Type B pancreatic cell (in vitro differentiated cells): ENCODE measurements at regions not wholly inside any gene's neighbourhood (a gene's known extent, or its start where the extent isn't known, plus 50 kb on each side); places are given as distances from the start of the nearest gene placed in this dataset.

Experiments used
- DNase-seq: peaks from one replicate; pipeline ENCODE4 v3.0.0; 2021; ENCODE audit warnings: mixed read lengths; ENCODE audit not compliant: unreplicated experiment; ENCODE audit errors: extremely low spot score
- H3K27ac Mint-ChIP-seq: 2 replicates; pipeline ENCODE4 v1.8.0; 2021; ENCODE audit warnings: mild to moderate bottlenecking, mixed read lengths
- H3K27me3 Mint-ChIP-seq: 2 replicates; pipeline ENCODE4 v1.8.0; 2021; ENCODE audit warnings: mixed read lengths
- H3K36me3 Mint-ChIP-seq: 2 replicates; pipeline ENCODE4 v1.8.0; 2021; ENCODE audit warnings: mixed read lengths
- H3K4me1 Mint-ChIP-seq: one replicate; pipeline ENCODE4 v1.8.0; 2021; ENCODE audit warnings: mixed read lengths; ENCODE audit not compliant: unreplicated experiment
- H3K4me3 Mint-ChIP-seq: 2 replicates; pipeline ENCODE4 v1.8.0; 2021; ENCODE audit warnings: mild to moderate bottlenecking, mixed read lengths
- H3K9me3 Mint-ChIP-seq: 2 replicates; pipeline ENCODE4 v1.8.0; 2021; ENCODE audit warnings: mixed read lengths
- CTCF ChIP-seq: fragments of 200-600 bp; sonication (generic); conservative IDR thresholded peaks from 2 replicates; pipeline ENCODE4 v1.5.0; 2021; ENCODE audit warnings: antibody characterized with exemption, mild to moderate bottlenecking

GRCh38 chr14:97930166-97930565 is 1133.0 kb downstream of the VRK1 start:
- Mint-ChIP-seq H3K27ac (no peak overlapping the region), H3K9me3 (peaks cover 7% of the 10 kb centered on the region), H3K4me3 (no peak overlapping the region), H3K36me3 (no peaks in the 10 kb centered on the region), H3K4me1 (peaks cover 5% of the 10 kb centered on the region), H3K27me3 (no peaks in the 10 kb centered on the region)
- no peak for TF ChIP-seq CTCF
- no peak for DNase-seq

GRCh38 chr14:97931273-97931672 is 1134.1 kb downstream of the VRK1 start:
- peaks cover 5% of the 10 kb centered on the region for H3K4me1 Mint-ChIP-seq
- DNase-seq: no peak

GRCh38 chr14:97942921-97943320 is 1145.7 kb downstream of the VRK1 start:
- TF ChIP-seq CTCF: no peak
- H3K4me1 Mint-ChIP-seq: no peaks in the 10 kb centered on the region
- peaks cover 4% of the 10 kb centered on the region for H3K9me3 Mint-ChIP-seq

More at GRCh38 chr14:97931273-97931672, 1134.1 kb downstream of the VRK1 start:
- peak overlapping the region; percentile 31 for H3K27ac Mint-ChIP-seq
- peaks cover 7% of the 10 kb centered on the region for H3K9me3 Mint-ChIP-seq
- H3K27me3 Mint-ChIP-seq: no peaks in the 10 kb centered on the region
- H3K4me3 Mint-ChIP-seq: no peak overlapping the region
- no peak for TF ChIP-seq CTCF
- no peaks in the 10 kb centered on the region for H3K36me3 Mint-ChIP-seq

GRCh38 chr14:97943619-97944018 is 1146.4 kb downstream of the VRK1 start:
- no peak for DNase-seq
- no peaks in the 10 kb centered on the region for H3K4me1 Mint-ChIP-seq
- H3K9me3 Mint-ChIP-seq: peaks cover 4% of the 10 kb centered on the region
- peaks cover 8% of the 10 kb centered on the region for H3K27me3 Mint-ChIP-seq
- no peak for TF ChIP-seq CTCF
- no peak overlapping the region for H3K4me3 Mint-ChIP-seq
- H3K36me3 Mint-ChIP-seq: no peaks in the 10 kb centered on the region
- no peak overlapping the region for H3K27ac Mint-ChIP-seq

More at GRCh38 chr14:97942921-97943320, 1145.7 kb downstream of the VRK1 start:
- Mint-ChIP-seq H3K27ac (no peak overlapping the region), H3K27me3 (peaks cover 8% of the 10 kb centered on the region), H3K36me3 (no peaks in the 10 kb centered on the region), H3K4me3 (no peak overlapping the region)
- no peak for DNase-seq

GRCh38 chr14:97944380-97944779 is 1147.2 kb downstream of the VRK1 start:
- H3K27me3 Mint-ChIP-seq: peaks cover 8% of the 10 kb centered on the region
- no peaks in the 10 kb centered on the region for H3K4me1 Mint-ChIP-seq
- no peak for DNase-seq
- peaks cover 4% of the 10 kb centered on the region for H3K9me3 Mint-ChIP-seq
- H3K27ac Mint-ChIP-seq: no peak overlapping the region
- H3K36me3 Mint-ChIP-seq: no peaks in the 10 kb centered on the region
- no peak overlapping the region for H3K4me3 Mint-ChIP-seq
- TF ChIP-seq CTCF: no peak

- peaks cover 8% of the 10 kb centered on the region for H3K27me3 Mint-ChIP-seq
- H3K9me3 Mint-ChIP-seq: no peaks in the 10 kb centered on the region
- H3K27ac Mint-ChIP-seq: no peak overlapping the region
- H3K4me1 Mint-ChIP-seq: no peaks in the 10 kb centered on the region
- DNase-seq: no peak
- TF ChIP-seq CTCF: no peak
- H3K36me3 Mint-ChIP-seq: no peaks in the 10 kb centered on the region
- H3K4me3 Mint-ChIP-seq: no peak overlapping the region
Observed at GRCh38 chr14:97945631-97946030, 1148.4 kb downstream of the VRK1 start.
